ENCODE measurements at regions not wholly inside any gene's neighbourhood (a gene's known extent, or its start where the extent isn't known, plus 50 kb on each side); places are given as distances from the start of the nearest gene placed in this dataset.

- Histone ChIP-seq H3K4me2 (ENCODE audit: low read length) (no peak overlapping the region), H3K4me3 (ENCODE audit: low read length) (no peak overlapping the region), H3K9me3 (ENCODE audit: insufficient read depth, low read length) (no peaks in the 10 kb centered on the region), H3K4me1 (ENCODE audit: low read length) (no peaks in the 10 kb centered on the region), H3K27ac (ENCODE audit: low read length) (no peak overlapping the region), H2AFZ (ENCODE audit: low read depth, low read length) (no peak overlapping the region), H3K27me3 (ENCODE audit: low read depth, low read length) (no peaks in the 10 kb centered on the region), H3K9ac (ENCODE audit: low read length) (no peak overlapping the region), H3K36me3 (replicated peaks; ENCODE audit: low read depth, low read length) (no peaks in the 10 kb centered on the region), H4K20me1 (ENCODE audit: insufficient read depth, low read length) (no peaks in the 10 kb centered on the region), H3K79me2 (ENCODE audit: low read length) (no peaks in the 10 kb centered on the region)
- TF ChIP-seq CTCF (IDR thresholded peaks at IDR 0.05; ENCODE audit: low read depth, low read length), result no peak
- no peak for TF ChIP-seq EZH2phosphoT487 (IDR thresholded peaks at IDR 0.05; ENCODE audit: low read depth)
These were observed 230.8 kb upstream of the IRX4 start for GRCh38 chr5:2113348-2114131.

GRCh38 chr5:2112173-2113025 is 229.7 kb upstream of the IRX4 start:
- Histone ChIP-seq H3K79me2 (ENCODE audit: low read length) (no peaks in the 10 kb centered on the region), H3K36me3 (replicated peaks; ENCODE audit: low read depth, low read length) (no peaks in the 10 kb centered on the region), H4K20me1 (ENCODE audit: insufficient read depth, low read length) (no peaks in the 10 kb centered on the region), H3K4me3 (ENCODE audit: low read length) (no peak overlapping the region), H2AFZ (ENCODE audit: low read depth, low read length) (no peak overlapping the region), H3K27me3 (ENCODE audit: low read depth, low read length) (no peaks in the 10 kb centered on the region), H3K4me1 (ENCODE audit: low read length) (no peaks in the 10 kb centered on the region), H3K9me3 (ENCODE audit: insufficient read depth, low read length) (no peaks in the 10 kb centered on the region), H3K27ac (ENCODE audit: low read length) (no peak overlapping the region), H3K9ac (ENCODE audit: low read length) (no peak overlapping the region), H3K4me2 (ENCODE audit: low read length) (no peak overlapping the region)
- no peak for TF ChIP-seq CTCF (IDR thresholded peaks at IDR 0.05; ENCODE audit: low read depth, low read length)
- no peak for TF ChIP-seq EZH2phosphoT487 (IDR thresholded peaks at IDR 0.05; ENCODE audit: low read depth)

GRCh38 chr5:2111569-2112105 is 228.9 kb upstream of the IRX4 start:
- no peaks in the 10 kb centered on the region for H3K27me3 ChIP-seq (ENCODE audit: low read depth, low read length)
- no peaks in the 10 kb centered on the region for H4K20me1 ChIP-seq (ENCODE audit: insufficient read depth, low read length)
- no peak overlapping the region for H3K9ac ChIP-seq (ENCODE audit: low read length)
- H3K36me3 ChIP-seq (replicated peaks; ENCODE audit: low read depth, low read length), result no peaks in the 10 kb centered on the region
- H3K27ac ChIP-seq (ENCODE audit: low read length), result no peak overlapping the region
- H3K4me3 ChIP-seq (ENCODE audit: low read length), result no peak overlapping the region
- H3K79me2 ChIP-seq (ENCODE audit: low read length), result no peaks in the 10 kb centered on the region
- H3K9me3 ChIP-seq (ENCODE audit: insufficient read depth, low read length), result no peaks in the 10 kb centered on the region
- H2AFZ ChIP-seq (ENCODE audit: low read depth, low read length), result no peak overlapping the region
- no peak for TF ChIP-seq CTCF (IDR thresholded peaks at IDR 0.05; ENCODE audit: low read depth, low read length)
- TF ChIP-seq EZH2phosphoT487 (IDR thresholded peaks at IDR 0.05; ENCODE audit: low read depth), result no peak
- no peak overlapping the region for H3K4me2 ChIP-seq (ENCODE audit: low read length)
- H3K4me1 ChIP-seq (ENCODE audit: low read length), result no peaks in the 10 kb centered on the region

- no peaks in the 10 kb centered on the region for H3K4me1 ChIP-seq (ENCODE audit: low read length)
- no peak overlapping the region for H3K4me3 ChIP-seq (ENCODE audit: low read length)
- H3K9me3 ChIP-seq (ENCODE audit: insufficient read depth, low read length), result no peaks in the 10 kb centered on the region
- TF ChIP-seq CTCF (IDR thresholded peaks at IDR 0.05; ENCODE audit: low read depth, low read length) (no peak), EZH2phosphoT487 (IDR thresholded peaks at IDR 0.05; ENCODE audit: low read depth) (no peak)
- no peak overlapping the region for H3K9ac ChIP-seq (ENCODE audit: low read length)
- no peak overlapping the region for H3K27ac ChIP-seq (ENCODE audit: low read length)
- H3K36me3 ChIP-seq (replicated peaks; ENCODE audit: low read depth, low read length), result no peaks in the 10 kb centered on the region
- H3K4me2 ChIP-seq (ENCODE audit: low read length), result no peak overlapping the region
- H3K79me2 ChIP-seq (ENCODE audit: low read length), result no peaks in the 10 kb centered on the region
- H2AFZ ChIP-seq (ENCODE audit: low read depth, low read length), result no peak overlapping the region
- no peaks in the 10 kb centered on the region for H3K27me3 ChIP-seq (ENCODE audit: low read depth, low read length)
- H4K20me1 ChIP-seq (ENCODE audit: insufficient read depth, low read length), result no peaks in the 10 kb centered on the region
These were observed 228.3 kb upstream of the IRX4 start for GRCh38 chr5:2110934-2111462.

Measured in OCI-LY3 (cell line).